Left hindlimb (tissue), 1 donor: ENCODE measurements at regions not wholly inside any gene's neighbourhood (a gene's known extent, or its start where the extent isn't known, plus 50 kb on each side); places are given as distances from the start of the nearest gene placed in this dataset.

ENCODE experiments used
- DNase-seq: peaks from one replicate; pipeline ENCODE4 v3.0.0-alpha.2; 2018

GRCh38 chr4:152089584-152089983 lies 328.8 kb upstream of the GATB start:
- DNase-seq = no peak

DNA sequence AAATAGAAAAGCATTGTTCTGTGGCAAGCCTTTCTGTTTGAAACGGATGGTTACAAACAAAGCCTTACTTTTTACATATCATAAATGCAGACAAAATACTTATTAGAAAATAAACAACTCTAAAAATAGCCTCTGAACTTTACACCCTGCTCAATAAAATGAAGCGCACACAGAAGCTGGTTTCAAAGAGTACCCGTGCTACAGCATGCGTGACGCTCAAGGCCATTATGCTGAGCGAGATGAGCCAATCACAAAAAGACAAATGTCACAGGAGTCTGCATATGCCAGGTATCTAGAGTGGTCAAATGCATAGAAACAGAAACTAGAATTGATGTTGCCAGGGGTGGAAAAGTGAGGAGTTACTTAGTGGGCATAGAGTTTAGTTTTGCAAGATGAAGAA lies 326.5 kb upstream of the GATB start:
- DNase-seq = no peak

DNA sequence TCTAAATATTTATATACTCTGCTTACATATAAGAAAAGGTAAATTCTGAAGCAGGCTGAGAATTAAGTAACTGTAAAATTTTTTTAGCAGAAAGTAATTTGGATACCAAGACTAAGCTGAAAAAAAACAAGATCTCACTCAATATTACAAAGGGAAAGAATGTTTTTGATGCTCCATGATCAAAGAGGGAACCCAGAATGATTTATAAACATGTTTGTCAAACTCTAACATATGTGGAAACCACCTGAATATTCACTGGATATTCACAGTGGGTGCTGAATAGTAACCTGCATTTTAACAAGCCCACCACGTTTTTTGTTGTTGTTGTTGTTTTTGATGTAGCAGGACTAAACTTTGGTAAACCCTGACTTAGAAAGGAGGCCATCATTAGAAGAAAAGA lies 324.9 kb upstream of the GATB start:
- DNase-seq = no peak

DNA sequence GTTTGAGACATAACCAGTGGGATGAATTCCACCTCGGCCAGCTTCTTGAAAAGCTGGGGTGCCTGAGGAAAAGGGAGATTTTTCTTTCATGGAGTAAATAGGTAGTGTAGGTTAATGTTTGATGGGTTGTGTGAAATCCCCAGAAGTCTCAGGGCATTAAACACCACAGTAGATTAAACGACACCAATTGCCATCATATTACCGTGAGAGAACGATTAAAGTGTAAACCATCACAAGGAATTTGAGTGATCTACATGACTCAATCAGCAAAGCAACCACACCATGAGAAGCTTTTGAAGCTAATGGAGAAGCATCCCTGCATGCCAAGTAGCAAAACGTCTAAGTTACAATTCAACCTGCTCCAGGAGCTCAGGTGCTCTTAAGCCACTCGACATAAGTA lies 322.5 kb upstream of the GATB start:
- DNase-seq = no peak

DNA sequence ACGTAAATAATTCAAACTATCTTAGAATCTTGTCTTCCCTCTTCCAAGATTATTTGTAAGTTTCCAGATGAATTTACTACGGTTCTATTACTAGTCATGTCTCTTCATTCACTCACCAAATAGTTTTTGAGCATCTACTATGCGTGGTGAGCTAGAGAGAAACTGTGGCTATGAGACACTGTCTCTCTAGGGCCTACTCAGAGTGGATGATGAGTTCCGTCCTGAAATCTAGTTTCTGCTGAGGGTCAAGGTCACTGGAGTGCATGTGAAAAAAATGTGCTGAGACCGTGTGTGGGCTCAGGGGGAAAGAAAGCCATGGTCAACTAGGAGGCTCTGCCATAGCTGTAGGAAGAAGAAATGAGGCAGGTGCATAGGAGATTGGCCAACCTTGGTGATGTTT lies 320.2 kb upstream of the GATB start:
- no peak for DNase-seq

DNA sequence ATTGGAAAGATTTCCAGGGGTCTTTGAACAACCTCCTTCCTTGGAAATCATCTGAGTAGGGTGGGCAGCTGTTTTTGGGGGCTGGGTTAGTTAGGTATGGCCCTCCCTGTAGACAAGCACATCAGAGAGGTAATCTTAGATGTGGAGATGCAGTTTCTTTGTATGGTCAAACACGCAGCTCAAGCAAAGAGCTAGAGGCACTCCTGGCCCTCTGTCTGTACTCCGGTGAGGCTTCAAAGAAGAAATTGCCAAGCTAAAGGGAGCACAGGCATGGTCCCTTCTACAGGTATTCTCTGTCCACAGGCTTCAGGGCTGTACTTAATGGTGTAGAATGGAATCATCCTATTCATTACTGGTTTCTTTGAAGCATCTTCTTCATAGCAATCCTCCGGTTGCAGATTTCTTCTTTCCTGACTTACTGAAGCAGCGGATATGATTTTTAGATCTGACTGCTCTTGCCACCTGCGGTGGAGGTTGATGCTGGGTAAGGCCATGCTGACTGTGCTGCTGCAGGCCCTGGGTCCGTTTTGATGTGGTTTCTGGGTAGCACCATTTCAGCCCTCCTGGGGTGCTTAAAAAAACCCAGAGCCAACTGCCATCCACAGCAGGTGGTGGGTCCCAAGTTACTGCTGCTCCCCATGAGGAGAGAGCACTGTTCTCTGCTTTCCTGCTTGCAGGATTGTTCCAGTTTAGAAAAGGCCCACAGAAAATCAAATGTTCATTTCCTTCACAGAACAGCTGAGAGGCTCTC lies 318.9 kb upstream of the GATB start:
- no peak for DNase-seq

DNA sequence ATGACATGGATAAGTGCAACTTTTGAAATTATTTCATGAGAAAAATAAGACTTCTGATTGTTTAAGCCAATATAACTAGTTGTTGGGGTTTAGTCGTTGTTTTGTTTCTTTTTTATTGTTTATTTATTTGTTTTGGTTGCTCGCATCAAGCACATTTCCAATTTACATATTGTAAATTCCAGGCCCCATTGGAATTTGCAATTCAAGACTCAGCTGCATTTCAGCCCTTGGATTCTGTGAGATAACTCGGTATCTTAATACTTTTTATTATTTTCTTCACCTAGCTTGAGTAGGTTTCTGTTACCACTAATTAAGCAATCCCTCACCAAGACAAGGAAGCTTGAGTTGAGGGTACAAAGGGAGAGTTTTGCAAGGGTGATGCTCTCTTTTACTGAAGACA lies 318.3 kb upstream of the GATB start:
- DNase-seq = no peak

DNA sequence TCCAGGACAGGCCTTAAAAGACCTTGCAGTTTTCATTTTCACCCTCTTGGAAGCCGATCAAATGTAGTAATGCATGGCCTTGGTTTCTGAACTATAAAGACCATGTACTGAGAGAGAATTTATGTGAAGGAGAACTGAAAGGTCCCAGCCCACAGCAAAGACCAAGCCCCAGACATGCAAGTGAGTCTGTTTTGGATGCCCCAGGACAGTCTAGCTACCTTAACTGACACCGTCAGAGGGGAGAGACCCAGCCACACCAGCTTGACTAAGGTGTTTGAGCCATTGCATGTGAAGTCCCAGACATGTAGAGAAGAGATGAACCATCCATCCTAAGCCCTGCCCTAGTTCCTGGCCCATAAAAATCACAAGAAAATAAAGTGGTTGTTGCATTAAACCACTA lies 316.8 kb upstream of the GATB start:
- DNase-seq = no peak

- no peak for DNase-seq
Observed at GRCh38 chr4:152075253-152075928, 314.6 kb upstream of the GATB start.

GRCh38 chr4:152074573-152074972 lies 313.8 kb upstream of the GATB start:
- DNase-seq = no peak

GRCh38 chr4:152074088-152074437 lies 313.3 kb upstream of the GATB start:
- no peak for DNase-seq

GRCh38 chr4:152073351-152074087 lies 312.7 kb upstream of the GATB start:
- no peak for DNase-seq

- DNase-seq = no peak
Observed at GRCh38 chr4:152072906-152073305, 312.1 kb upstream of the GATB start.

GRCh38 chr4:152072001-152072485 lies 311.2 kb upstream of the GATB start:
- no peak for DNase-seq

DNA sequence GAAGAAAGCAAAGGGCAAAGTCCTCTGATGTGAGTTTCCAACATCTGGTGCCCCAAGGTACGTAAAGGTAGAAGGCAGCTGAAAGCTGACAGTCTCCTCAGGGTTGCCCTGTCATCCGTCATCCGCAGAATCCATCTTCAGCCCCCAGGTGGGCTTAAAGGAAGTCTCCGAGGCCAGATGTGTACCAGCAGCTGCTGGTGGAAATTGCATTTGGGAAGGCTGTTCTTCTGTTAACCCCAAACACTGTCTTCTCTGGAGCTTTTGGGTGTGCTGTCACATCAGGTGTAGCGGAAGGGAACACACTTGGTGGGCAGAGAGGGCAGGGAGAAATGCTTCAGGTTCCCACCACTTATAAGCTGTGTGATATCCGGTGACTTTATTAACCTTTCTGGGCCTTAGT lies 310.0 kb upstream of the GATB start:
- no peak for DNase-seq

DNA sequence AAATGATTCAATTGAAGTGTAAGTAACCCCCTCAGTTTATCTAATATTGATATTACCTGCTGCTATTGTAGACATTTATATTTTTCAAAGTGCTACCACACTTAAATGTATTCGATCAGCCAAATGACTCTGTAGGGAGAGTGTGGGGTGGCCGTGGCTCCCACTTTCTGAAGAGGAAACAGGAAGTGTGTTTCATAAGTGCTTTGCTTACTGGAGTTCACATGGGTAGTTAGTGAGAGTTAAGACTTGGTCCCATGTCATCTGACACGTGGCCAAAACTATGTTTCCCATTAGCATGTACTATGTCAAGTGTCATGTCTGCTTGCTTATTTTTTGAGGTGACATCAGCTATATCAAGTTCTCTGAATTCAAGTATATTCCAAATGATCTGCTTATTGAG lies 308.1 kb upstream of the GATB start:
- DNase-seq = no peak

- DNase-seq = no peak
Observed at GRCh38 chr4:152065545-152065944, 304.7 kb upstream of the GATB start.

- no peak for DNase-seq
Observed at GRCh38 chr4:152064753-152065152, 303.9 kb upstream of the GATB start.

GRCh38 chr4:152064282-152064681 lies 303.5 kb upstream of the GATB start:
- no peak for DNase-seq

- DNase-seq = peak; percentile 54
Observed at GRCh38 chr4:152063621-152064240, 302.9 kb upstream of the GATB start.

DNA sequence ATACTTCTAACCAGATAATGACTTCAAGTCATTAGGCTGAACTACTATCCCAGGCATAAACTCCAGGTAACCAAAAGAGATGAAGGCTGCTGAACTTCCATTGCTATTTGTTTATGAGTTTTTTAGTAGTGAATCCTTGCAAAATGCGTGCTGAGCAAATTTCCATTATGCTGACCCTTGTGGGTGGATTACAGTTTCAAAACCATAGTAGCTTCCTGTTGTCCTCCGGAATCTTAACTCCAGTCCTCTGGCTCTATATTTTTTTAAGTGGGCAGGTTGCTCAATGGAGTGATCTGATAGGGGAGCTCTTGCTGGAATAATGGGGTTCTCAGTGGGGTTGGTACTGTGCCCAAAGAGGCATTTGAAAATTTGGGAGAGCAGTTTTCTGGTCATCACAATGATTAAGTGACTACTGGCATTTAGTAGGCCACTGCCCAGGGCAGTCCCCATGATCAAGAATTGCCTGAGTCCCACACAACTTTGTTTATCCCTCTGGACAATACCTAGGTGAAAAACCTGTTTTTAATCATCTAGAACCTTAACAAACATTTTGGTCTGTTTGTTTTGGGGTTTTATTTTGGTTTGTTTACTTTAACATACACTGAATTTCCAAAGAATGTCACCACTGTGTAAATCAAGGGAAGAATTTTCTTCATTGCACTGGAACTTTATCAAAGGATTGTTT lies 302.3 kb upstream of the GATB start:
- DNase-seq = no peak

GRCh38 chr4:152054731-152055130 lies 293.9 kb upstream of the GATB start:
- DNase-seq = no peak
